ENCODE measurements at regions not wholly inside any gene's neighbourhood (a gene's known extent, or its start where the extent isn't known, plus 50 kb on each side); places are given as distances from the start of the nearest gene placed in this dataset.

DNA sequence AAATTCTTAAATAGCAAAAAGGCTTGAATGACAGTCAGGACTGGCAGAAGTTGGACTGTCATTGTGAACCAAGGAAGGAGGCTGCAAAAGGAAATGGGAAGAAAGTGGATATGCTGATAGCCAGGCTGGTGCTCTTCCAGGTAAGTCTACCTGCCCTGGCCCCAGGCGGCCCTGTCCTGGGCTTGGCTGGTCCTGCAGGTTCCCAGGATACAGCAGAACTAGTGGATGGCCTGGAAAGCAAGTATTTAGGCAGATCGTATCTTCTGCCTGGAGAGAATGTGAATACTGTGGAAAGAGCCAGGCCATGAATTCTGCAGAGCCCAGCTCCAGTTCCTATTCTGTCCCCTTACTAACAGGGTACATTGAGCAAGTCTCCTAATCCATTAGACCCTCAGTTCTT lies 149.3 kb downstream of the SEC61B start:
- no peak for TF ChIP-seq CHD2 (IDR thresholded peaks at IDR 0.05; ENCODE audit: low read length, partially characterized antibody)
- TF ChIP-seq, protein P1, sequence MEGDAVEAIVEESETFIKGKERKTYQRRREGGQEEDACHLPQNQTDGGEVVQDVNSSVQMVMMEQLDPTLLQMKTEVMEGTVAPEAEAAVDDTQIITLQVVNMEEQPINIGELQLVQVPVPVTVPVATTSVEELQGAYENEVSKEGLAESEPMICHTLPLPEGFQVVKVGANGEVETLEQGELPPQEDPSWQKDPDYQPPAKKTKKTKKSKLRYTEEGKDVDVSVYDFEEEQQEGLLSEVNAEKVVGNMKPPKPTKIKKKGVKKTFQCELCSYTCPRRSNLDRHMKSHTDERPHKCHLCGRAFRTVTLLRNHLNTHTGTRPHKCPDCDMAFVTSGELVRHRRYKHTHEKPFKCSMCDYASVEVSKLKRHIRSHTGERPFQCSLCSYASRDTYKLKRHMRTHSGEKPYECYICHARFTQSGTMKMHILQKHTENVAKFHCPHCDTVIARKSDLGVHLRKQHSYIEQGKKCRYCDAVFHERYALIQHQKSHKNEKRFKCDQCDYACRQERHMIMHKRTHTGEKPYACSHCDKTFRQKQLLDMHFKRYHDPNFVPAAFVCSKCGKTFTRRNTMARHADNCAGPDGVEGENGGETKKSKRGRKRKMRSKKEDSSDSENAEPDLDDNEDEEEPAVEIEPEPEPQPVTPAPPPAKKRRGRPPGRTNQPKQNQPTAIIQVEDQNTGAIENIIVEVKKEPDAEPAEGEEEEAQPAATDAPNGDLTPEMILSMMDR (IDR thresholded peaks at IDR 0.05), result no peak
- no peak for TF ChIP-seq EHMT2 (IDR thresholded peaks at IDR 0.05; ENCODE audit: low read depth)
- no peak for TF ChIP-seq RCOR1 (IDR thresholded peaks at IDR 0.05; ENCODE audit: low read depth, low read length)
- no peak for TF ChIP-seq ESRRA (IDR thresholded peaks at IDR 0.05; ENCODE audit: borderline replicate concordance, low read length)
- no peak for TF ChIP-seq RAD21 (conservative IDR thresholded peaks at IDR 0.05 in 1 of 2, IDR thresholded peaks at IDR 0.05 in 1 of 2)
- no peak for TF ChIP-seq POLR2A (IDR thresholded peaks at IDR 0.05; ENCODE audit: low read length)
- TF ChIP-seq TFCP2L1 (CRISPR knock-in tag; IDR thresholded peaks at IDR 0.05), result no peak
- no peak for TF ChIP-seq FOSL2 (IDR thresholded peaks at IDR 0.05)
- TF ChIP-seq FOSL2 (CRISPR knock-in tag; IDR thresholded peaks at IDR 0.05), result no peak
